ENCODE measurements at regions not wholly inside any gene's neighbourhood (a gene's known extent, or its start where the extent isn't known, plus 50 kb on each side); places are given as distances from the start of the nearest gene placed in this dataset.
A peak's percentile ranks its signal among the peaks of the same experiment; 100 is the strongest.

GRCh38 chr1:112209493-112209892 is 186.5 kb upstream of the CTTNBP2NL start:
- peak; percentile 13 for DNase-seq (ENCODE audit: low spot score)
- TF ChIP-seq, protein P1, sequence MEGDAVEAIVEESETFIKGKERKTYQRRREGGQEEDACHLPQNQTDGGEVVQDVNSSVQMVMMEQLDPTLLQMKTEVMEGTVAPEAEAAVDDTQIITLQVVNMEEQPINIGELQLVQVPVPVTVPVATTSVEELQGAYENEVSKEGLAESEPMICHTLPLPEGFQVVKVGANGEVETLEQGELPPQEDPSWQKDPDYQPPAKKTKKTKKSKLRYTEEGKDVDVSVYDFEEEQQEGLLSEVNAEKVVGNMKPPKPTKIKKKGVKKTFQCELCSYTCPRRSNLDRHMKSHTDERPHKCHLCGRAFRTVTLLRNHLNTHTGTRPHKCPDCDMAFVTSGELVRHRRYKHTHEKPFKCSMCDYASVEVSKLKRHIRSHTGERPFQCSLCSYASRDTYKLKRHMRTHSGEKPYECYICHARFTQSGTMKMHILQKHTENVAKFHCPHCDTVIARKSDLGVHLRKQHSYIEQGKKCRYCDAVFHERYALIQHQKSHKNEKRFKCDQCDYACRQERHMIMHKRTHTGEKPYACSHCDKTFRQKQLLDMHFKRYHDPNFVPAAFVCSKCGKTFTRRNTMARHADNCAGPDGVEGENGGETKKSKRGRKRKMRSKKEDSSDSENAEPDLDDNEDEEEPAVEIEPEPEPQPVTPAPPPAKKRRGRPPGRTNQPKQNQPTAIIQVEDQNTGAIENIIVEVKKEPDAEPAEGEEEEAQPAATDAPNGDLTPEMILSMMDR (conservative IDR thresholded peaks at IDR 0.05; ENCODE audit: low read depth), result no peak
- POLR2A ChIA-PET (ENCODE audit: low non-redundant PET), result no interaction called here
- CTCF ChIA-PET, result interaction anchor here (0.6 kb wide), 1 partner anchor 89 kb away, joined by 3 read pairs; no protein-coding TSS in a partner anchor
- H3K27ac ChIP-seq, result no peak overlapping the region

- CTCF ChIA-PET, result no interaction called here
- TF ChIP-seq, protein P1 (conservative IDR thresholded peaks at IDR 0.05; ENCODE audit: low read depth), result no peak
- POLR2A ChIA-PET (ENCODE audit: low non-redundant PET), result no interaction called here
- H3K27ac ChIP-seq, result no peak overlapping the region
- no peak for DNase-seq (ENCODE audit: low spot score)
Observed at GRCh38 chr1:112219267-112219666, 176.7 kb upstream of the CTTNBP2NL start.

GRCh38 chr1:112230232-112230631 is 165.8 kb upstream of the CTTNBP2NL start:
- POLR2A ChIA-PET (ENCODE audit: low non-redundant PET), result no interaction called here

DNA sequence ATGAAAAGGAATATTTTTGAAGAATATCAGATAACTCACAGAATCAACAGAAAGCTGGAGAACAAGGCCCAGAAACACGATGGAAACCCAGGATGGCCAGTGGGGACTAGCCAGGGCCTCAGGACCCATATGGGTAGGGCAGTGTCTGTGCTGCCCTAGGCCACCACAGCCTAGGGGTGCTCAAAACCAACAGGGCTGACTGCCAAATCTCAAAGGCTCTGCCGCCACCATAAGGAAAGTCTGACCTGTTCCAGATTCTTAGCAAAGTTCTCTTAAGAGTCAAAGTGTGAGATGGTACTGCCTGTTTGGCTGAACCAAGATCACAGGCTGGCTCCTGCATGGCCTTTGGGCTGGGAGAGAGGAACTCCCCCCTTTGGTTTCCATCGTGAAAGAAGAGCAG is 164.7 kb upstream of the CTTNBP2NL start:
- no peak overlapping the region for H3K27ac ChIP-seq
- ChIA-PET POLR2A (ENCODE audit: low non-redundant PET) (no interaction called here), CTCF (no interaction called here)
- no peak for DNase-seq (ENCODE audit: low spot score)
- TF ChIP-seq, protein P1 (conservative IDR thresholded peaks at IDR 0.05; ENCODE audit: low read depth), result no peak

More at GRCh38 chr1:112230232-112230631, 165.8 kb upstream of the CTTNBP2NL start:
- DNase-seq (ENCODE audit: low spot score), result no peak
- no peak overlapping the region for H3K27ac ChIP-seq
- CTCF ChIA-PET, result no interaction called here
- TF ChIP-seq, protein P1 (conservative IDR thresholded peaks at IDR 0.05; ENCODE audit: low read depth), result no peak

DNA sequence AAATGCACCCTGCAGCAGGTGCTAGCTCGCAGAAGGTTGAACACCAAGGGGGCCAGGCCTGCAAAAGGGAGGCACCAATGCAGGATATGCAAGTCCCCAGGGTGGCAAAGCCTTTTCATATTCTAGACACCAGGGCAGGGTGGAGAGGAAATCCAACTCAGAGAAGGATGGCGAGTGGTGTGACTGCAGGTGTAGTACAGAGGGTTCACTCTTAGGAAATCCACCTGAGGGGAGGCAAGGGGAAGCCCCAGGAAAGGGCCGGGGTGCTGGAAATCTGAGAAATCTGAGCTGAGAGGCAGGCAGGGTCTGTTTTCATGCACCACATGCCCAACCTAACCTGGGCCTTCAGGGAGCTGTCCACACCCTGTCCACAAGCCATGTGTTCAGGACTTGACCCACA is 163.2 kb upstream of the CTTNBP2NL start:
- POLR2A ChIA-PET (ENCODE audit: low non-redundant PET), result no interaction called here
- CTCF ChIA-PET, result interaction anchor here (0.6 kb wide), 1 partner anchor 26 kb away, joined by 3 read pairs; no protein-coding TSS in a partner anchor
- TF ChIP-seq, protein P1 (conservative IDR thresholded peaks at IDR 0.05; ENCODE audit: low read depth), result no peak
- H3K27ac ChIP-seq, result no peak overlapping the region
- no peak for DNase-seq (ENCODE audit: low spot score)

DNA sequence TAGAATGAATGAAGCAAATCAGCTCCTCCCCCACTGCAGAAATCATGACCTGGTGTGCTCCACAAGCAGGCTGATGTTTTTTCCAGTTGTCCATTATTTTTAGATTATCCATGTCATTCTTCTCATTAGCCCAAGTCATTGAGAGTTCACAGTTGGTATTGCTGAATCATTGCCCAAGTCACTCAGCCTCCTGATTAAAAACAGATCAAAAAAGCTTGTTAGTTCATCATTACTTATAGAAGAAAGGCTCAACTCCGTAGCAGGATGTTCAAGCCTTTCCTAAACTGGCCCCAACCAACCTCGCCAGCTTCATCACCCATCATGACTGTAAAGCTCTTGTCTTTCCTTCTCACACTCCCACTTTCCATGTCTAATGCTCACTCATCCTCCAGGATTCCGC is 161.3 kb upstream of the CTTNBP2NL start:
- TF ChIP-seq, protein P1 (conservative IDR thresholded peaks at IDR 0.05; ENCODE audit: low read depth), result no peak
- H3K27ac ChIP-seq, result no peak overlapping the region
- ChIA-PET POLR2A (ENCODE audit: low non-redundant PET) (no interaction called here), CTCF (interaction anchor here (0.6 kb wide), 1 partner anchor 822 kb away, joined by 3 read pairs; no protein-coding TSS in a partner anchor)
- no peak for DNase-seq (ENCODE audit: low spot score)

Measured in RWPE1 (cell line).